Stimulated activated CD8-positive, alpha-beta memory T cell treated with anti-CD3 and anti-CD28 coated beads, Interleukin-15, amount 100 ng/mL, for 24 hours (primary cell): ENCODE measurements at regions not wholly inside any gene's neighbourhood (a gene's known extent, or its start where the extent isn't known, plus 50 kb on each side); places are given as distances from the start of the nearest gene placed in this dataset.
"Not testable (repeated sequence)": the region's sequence is repeated elsewhere in the genome, so short reads cannot be mapped to it uniquely, and the experiment has no call there.

Source experiments
- DNase-seq: peaks from one replicate; pipeline ENCODE4 v3.0.0-alpha.2; 2020; ENCODE audit warnings: low read depth

- not testable (repeated sequence) for DNase-seq
These were observed 327.7 kb downstream of the REEP3 start for GRCh38 chr10:63848871-63849270.

GRCh38 chr10:63862860-63863259, 341.7 kb downstream of the REEP3 start:
- no peak for DNase-seq

- no peak for DNase-seq
These were observed 344.0 kb downstream of the REEP3 start for GRCh38 chr10:63865210-63865609.

- DNase-seq = no peak
These were observed 345.0 kb downstream of the REEP3 start for GRCh38 chr10:63866075-63866746.

- no peak for DNase-seq
These were observed 345.5 kb downstream of the REEP3 start for GRCh38 chr10:63866747-63867140.

- no peak for DNase-seq
These were observed 357.2 kb downstream of the REEP3 start for GRCh38 chr10:63878428-63878827.

GRCh38 chr10:63883861-63884260, 362.7 kb downstream of the REEP3 start:
- DNase-seq = no peak

GRCh38 chr10:63884426-63884825, 363.2 kb downstream of the REEP3 start:
- no peak for DNase-seq

GRCh38 chr10:63885156-63885555, 364.0 kb downstream of the REEP3 start:
- no peak for DNase-seq

- no peak for DNase-seq
These were observed 365.3 kb downstream of the REEP3 start for GRCh38 chr10:63886281-63887022.

GRCh38 chr10:63887023-63887589, 365.9 kb downstream of the REEP3 start:
- DNase-seq = no peak

GRCh38 chr10:63887600-63888370, 366.6 kb downstream of the REEP3 start:
- no peak for DNase-seq

- no peak for DNase-seq
These were observed 368.6 kb downstream of the REEP3 start for GRCh38 chr10:63889803-63890202.

- no peak for DNase-seq
These were observed 375.8 kb downstream of the REEP3 start for GRCh38 chr10:63896992-63897391.

- no peak for DNase-seq
These were observed 378.6 kb downstream of the REEP3 start for GRCh38 chr10:63899673-63900300.

- no peak for DNase-seq
These were observed 380.0 kb downstream of the REEP3 start for GRCh38 chr10:63901228-63901627.

GRCh38 chr10:63901881-63902280, 380.7 kb downstream of the REEP3 start:
- no peak for DNase-seq

- no peak for DNase-seq
These were observed 389.6 kb downstream of the REEP3 start for GRCh38 chr10:63910806-63911205.

- no peak for DNase-seq
These were observed 394.0 kb downstream of the REEP3 start for GRCh38 chr10:63915240-63915639.

- DNase-seq = no peak
These were observed 396.2 kb downstream of the REEP3 start for GRCh38 chr10:63917363-63917762.

- no peak for DNase-seq
These were observed 398.5 kb downstream of the REEP3 start for GRCh38 chr10:63919575-63920279.
